HepG2 (cell line): ENCODE measurements at regions not wholly inside any gene's neighbourhood (a gene's known extent, or its start where the extent isn't known, plus 50 kb on each side); places are given as distances from the start of the nearest gene placed in this dataset.

Experiments used
- IRF2 ChIP-seq: IDR thresholded peaks from 2 replicates; pipeline ENCODE4 v1.6.1; 2018; ENCODE audit warnings: missing genetic modification reagents, missing compliant biosample characterization
- MBNL3 ChIP-seq: fragments of 250-450 bp; sonication (Bioruptor Pico); conservative IDR thresholded peaks from 2 replicates; pipeline ENCODE4 v1.8.0; 2022; ENCODE audit warnings: mild to moderate bottlenecking, inconsistent platforms
- RAD51 ChIP-seq: fragments of 450-650 bp; IDR thresholded peaks from 2 replicates; pipeline ENCODE4 v1.6.1; 2016; ENCODE audit warnings: borderline replicate concordance
- RBM39 ChIP-seq: fragments of 200-400 bp; formaldehyde crosslinking; IDR thresholded peaks from one replicate; pipeline ENCODE4 v1.6.1; 2018; ENCODE audit warnings: antibody characterized with exemption, mild to moderate bottlenecking, low read depth, low read length; ENCODE audit not compliant: poor library complexity, severe bottlenecking
- TF ChIP-seq, protein P1 (sequence below): sonication (generic); formaldehyde crosslinking; IDR thresholded peaks from 2 replicates; pipeline ENCODE4 v1.4.0; 2020; ENCODE audit warnings: missing genetic modification reagents
- TF ChIP-seq, protein P2 (sequence below): sonication (generic); formaldehyde crosslinking; IDR thresholded peaks from 2 replicates; pipeline ENCODE4 v1.4.0; 2020; ENCODE audit warnings: missing genetic modification reagents
- TF ChIP-seq, protein P3 (sequence below): IDR thresholded peaks from 2 replicates; pipeline ENCODE4 v1.6.1; 2016; ENCODE audit warnings: missing genetic modification reagents, missing compliant biosample characterization
- TF ChIP-seq, protein P4 (sequence below): sonication (generic); formaldehyde crosslinking; IDR thresholded peaks from 2 replicates; pipeline ENCODE4 v1.8.1; 2023; ENCODE audit warnings: mild to moderate bottlenecking, missing genetic modification reagents
- TF ChIP-seq, protein P5 (sequence below): sonication (generic); formaldehyde crosslinking; IDR thresholded peaks from 2 replicates; pipeline ENCODE4 v1.4.0; 2020; ENCODE audit warnings: missing genetic modification reagents

DNA sequence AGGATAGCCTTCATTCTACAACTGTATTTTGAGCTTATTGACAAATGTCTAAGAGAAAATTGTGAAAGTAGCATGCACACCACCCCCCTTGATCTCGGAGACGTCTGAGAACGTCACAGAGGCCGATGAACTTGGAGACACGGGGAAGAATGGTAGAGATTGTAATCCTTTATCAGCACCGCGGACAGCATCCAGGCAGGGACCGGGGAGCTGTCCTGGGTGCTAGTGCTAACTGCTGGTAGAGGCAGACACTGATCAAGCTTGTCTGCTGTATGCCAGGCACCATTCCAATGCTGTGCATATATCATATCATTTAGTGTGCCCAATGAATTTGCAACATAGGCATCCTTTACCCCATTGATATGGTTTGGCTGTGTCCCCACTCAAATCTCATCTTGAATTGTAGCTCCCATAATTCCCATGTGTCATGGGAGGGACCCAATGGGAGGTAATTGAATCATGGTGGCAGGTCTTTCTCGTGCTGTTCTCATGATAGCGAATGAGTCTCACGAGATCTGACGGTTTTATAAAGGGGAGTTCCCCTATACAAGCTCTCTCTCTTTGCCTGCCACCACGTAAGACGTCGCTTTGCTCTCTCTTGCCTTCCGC, 98.8 kb downstream of the LHX2 start (continued):
- TF ChIP-seq, protein P1, sequence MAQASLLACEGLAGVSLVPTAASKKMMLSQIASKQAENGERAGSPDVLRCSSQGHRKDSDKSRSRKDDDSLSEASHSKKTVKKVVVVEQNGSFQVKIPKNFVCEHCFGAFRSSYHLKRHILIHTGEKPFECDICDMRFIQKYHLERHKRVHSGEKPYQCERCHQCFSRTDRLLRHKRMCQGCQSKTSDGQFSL (CRISPR knock-in tag): peak; percentile 94
- TF ChIP-seq, protein P2, sequence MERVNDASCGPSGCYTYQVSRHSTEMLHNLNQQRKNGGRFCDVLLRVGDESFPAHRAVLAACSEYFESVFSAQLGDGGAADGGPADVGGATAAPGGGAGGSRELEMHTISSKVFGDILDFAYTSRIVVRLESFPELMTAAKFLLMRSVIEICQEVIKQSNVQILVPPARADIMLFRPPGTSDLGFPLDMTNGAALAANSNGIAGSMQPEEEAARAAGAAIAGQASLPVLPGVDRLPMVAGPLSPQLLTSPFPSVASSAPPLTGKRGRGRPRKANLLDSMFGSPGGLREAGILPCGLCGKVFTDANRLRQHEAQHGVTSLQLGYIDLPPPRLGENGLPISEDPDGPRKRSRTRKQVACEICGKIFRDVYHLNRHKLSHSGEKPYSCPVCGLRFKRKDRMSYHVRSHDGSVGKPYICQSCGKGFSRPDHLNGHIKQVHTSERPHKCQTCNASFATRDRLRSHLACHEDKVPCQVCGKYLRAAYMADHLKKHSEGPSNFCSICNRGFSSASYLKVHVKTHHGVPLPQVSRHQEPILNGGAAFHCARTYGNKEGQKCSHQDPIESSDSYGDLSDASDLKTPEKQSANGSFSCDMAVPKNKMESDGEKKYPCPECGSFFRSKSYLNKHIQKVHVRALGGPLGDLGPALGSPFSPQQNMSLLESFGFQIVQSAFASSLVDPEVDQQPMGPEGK: peak; percentile 96
- TF ChIP-seq, protein P3, sequence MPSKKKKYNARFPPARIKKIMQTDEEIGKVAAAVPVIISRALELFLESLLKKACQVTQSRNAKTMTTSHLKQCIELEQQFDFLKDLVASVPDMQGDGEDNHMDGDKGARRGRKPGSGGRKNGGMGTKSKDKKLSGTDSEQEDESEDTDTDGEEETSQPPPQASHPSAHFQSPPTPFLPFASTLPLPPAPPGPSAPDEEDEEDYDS (CRISPR knock-in tag): peak; percentile 92
- TF ChIP-seq IRF2 (CRISPR knock-in tag): peak; percentile 99
- TF ChIP-seq MBNL3 (CRISPR knock-in tag): no peak
- no peak for TF ChIP-seq RAD51
- TF ChIP-seq, protein P4, sequence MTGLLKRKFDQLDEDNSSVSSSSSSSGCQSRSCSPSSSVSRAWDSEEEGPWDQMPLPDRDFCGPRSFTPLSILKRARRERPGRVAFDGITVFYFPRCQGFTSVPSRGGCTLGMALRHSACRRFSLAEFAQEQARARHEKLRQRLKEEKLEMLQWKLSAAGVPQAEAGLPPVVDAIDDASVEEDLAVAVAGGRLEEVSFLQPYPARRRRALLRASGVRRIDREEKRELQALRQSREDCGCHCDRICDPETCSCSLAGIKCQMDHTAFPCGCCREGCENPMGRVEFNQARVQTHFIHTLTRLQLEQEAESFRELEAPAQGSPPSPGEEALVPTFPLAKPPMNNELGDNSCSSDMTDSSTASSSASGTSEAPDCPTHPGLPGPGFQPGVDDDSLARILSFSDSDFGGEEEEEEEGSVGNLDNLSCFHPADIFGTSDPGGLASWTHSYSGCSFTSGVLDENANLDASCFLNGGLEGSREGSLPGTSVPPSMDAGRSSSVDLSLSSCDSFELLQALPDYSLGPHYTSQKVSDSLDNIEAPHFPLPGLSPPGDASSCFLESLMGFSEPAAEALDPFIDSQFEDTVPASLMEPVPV: peak; percentile 97; the same call in 1 of the 2 replicates
- TF ChIP-seq RBM39: no peak
- TF ChIP-seq, protein P5, sequence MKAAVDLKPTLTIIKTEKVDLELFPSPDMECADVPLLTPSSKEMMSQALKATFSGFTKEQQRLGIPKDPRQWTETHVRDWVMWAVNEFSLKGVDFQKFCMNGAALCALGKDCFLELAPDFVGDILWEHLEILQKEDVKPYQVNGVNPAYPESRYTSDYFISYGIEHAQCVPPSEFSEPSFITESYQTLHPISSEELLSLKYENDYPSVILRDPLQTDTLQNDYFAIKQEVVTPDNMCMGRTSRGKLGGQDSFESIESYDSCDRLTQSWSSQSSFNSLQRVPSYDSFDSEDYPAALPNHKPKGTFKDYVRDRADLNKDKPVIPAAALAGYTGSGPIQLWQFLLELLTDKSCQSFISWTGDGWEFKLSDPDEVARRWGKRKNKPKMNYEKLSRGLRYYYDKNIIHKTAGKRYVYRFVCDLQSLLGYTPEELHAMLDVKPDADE: peak; percentile 100
